Stimulated activated CD8-positive, alpha-beta memory T cell treated with anti-CD3 and anti-CD28 coated beads, Interleukin-12 subunit alpha, Interleukin-12 subunit beta, amount 100 ng/mL, for 24 hours (primary cell): ENCODE measurements at regions not wholly inside any gene's neighbourhood (a gene's known extent, or its start where the extent isn't known, plus 50 kb on each side); places are given as distances from the start of the nearest gene placed in this dataset.

ENCODE experiments used
- DNase-seq: peaks from one replicate; pipeline ENCODE4 v3.0.0-alpha.2; 2020; ENCODE audit errors: extremely low read depth

DNA sequence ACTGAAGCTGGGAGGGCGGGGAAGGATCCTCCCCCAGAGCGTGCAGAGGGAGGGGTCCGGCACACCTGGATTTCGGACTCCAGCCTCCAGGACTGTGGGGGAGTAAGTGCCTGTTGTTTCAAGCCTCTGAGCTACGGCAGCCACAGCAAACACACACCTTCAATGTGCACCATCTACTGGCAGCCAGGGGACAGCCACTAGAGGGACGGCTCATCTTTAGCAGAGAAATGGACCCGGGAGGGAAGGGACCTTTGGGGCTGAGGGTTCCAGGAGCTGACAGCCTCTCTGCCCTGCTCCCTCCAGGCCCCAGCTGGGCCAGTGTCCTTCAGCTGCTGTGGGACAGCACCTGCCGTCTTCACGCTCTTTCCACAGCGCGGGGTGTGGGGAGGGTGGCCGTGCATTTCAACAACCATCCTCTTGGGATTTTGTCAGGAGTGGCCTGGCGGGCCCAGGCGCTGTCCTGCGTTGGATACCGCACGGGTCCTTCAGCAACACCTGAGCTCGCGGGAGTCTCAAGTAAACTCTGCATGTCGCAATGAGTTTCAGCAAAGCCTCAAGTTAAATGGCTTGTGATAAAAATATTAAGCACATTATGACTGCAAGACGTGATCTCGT is 209.2 kb upstream of the C14orf180 start:
- DNase-seq: no peak

GRCh38 chr14:104371031-104371430 is 208.5 kb upstream of the C14orf180 start:
- DNase-seq: no peak

DNA sequence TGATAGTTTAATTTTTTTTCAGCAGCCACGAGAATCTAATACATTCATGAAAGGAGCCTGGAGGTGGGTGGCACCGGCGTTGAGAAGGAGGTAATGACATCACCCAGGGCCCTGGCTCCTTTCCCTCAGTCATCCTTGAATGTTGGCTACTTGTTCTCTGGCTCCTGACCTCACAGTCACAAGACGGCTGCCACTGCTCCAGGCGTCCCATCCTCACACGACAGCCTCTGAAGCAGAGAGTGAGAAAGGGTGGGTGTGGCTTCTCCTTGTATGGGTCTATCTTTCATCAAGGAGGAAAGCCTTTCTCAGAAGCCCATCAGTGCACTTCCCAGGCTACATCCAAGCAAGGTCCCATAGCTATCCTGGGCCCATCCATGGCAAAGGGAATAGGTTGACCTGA is 207.6 kb upstream of the C14orf180 start:
- DNase-seq: no peak

DNA sequence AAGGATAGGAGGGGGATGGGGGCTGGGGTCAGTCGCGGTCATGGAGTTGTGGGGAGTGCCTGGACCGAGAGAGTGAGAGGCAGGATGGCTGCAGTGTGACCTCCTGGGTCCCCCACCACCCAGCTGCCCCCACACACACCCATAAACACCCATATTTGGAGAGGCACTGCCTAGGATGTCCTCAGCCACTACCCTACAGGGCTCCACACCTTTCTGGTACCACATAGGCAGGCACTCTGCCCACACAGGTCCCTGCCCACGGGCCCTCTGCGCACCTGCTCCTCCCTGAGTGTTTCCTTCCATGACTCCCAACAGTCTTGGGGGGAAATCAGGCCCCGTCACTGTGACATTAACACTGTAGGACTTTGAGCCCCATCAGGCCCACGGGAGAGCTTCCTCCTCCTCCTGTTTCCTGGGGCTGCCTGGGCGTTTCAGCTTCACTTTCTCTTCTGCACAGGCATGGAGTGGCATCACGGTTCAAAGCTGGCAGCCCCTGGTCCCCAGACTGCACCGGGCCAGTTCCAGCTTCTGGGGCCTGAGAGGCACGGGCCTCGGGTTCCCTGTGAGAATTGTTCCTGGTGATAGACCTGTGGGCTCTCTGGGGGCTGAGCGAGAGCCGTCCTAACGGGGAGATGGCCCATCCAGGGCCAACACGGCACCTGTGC is 207.0 kb upstream of the C14orf180 start:
- DNase-seq: no peak

- no peak for DNase-seq
Observed at GRCh38 chr14:104373055-104373854, 206.3 kb upstream of the C14orf180 start.

GRCh38 chr14:104373855-104374717 is 205.5 kb upstream of the C14orf180 start:
- DNase-seq: no peak

DNA sequence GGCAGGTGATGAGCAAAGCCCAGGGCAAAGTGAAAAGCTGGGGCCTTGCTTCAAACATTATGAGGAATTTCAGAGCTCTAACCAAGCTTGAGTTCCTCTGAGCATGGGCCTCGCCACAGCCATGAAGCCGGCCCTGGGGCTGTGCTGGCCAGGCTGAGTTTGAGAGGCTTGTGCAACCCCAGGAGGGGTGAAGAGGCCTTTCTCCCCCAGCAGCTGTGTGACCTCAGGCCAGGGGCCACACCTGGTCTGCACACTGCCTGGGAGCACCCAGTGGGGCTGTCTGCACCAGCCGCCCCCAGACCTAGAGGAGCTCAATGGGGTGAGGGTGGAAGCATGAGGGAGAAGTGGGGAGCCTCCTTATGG is 204.9 kb upstream of the C14orf180 start:
- no peak for DNase-seq

- no peak for DNase-seq
Observed at GRCh38 chr14:104375551-104376201, 203.9 kb upstream of the C14orf180 start.

GRCh38 chr14:104376202-104377140 is 203.1 kb upstream of the C14orf180 start:
- DNase-seq: no peak

- no peak for DNase-seq
Observed at GRCh38 chr14:104377256-104377655, 202.3 kb upstream of the C14orf180 start.

GRCh38 chr14:104378698-104379113 is 200.9 kb upstream of the C14orf180 start:
- DNase-seq: no peak

DNA sequence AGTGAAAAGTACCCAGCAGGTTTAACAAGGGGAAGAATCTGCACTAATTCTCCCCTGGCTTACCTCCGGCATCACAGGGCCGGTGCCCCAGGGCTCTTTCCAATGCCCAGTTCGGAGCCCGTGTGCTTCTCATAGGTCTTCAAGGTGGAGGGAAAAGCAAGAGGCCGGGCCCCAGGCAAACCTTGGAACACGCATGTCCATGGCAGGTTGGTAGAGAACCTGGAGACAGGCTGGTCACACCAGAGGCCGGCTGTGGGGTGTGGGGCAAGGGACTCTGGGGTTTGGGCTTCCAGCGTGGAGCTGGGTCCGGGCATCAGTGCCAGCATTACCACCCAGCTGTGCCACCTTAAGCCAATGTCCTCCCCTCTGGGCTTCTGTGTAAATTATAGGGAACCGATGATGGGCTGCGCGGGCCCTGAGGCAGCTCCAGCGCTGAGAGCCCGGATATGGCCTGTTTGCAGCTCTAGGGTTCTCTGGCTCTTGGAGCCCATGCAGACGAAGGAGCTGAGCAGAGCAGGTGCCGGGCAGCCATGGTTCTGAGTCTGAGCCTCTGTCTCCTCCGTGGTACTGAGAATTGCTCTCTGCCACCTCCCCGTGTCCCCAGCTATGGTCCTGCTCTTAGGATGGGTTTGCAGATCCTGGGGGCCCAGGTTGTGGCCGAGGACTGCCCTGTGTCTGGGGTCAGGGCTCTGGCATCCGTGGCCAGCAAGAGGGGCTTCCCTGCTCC is 197.0 kb upstream of the C14orf180 start:
- no peak for DNase-seq

DNA sequence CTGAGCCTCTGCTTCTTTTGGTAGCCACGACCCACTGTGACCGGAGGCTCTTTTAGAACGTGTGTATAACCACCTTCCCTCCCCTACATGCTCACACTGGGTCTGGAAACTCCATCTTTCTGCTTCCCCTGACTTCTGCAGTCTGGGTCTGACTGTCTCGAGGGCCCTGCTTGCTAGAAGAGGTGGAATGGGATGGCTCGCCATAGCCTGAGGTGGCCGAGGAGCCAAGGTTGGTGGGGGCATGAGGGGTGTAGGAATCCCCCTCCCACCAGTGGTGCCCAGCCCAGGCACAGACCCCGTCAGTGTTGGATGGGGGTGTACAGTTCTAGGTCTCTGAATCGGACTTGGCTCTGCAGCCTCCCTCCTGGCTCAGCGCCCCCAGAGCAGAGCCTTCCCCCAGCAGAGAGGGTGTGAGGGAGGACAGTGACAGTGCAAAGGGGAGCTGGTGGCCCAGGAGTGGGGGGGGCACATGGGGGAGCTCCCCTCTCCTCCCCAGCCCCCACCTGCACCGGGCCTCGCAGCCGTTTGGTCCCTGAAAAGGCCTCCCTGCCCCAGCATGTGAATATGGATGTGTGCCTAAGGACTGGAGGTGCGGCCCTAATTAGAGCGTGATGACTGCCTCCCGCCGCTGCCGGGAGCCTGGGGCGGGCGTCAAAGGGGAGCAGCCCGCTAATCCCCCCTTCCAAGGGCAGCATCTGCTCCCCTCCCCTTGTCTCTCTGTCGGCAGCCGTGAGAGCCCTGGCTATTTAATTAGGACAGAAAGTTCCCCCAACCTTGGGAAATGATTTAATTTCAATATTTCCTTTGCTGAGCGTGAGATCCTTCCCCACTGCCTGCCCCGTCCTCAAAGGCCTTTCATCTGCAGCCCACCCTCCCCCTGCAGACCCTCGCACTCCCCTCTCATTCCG is 196.2 kb upstream of the C14orf180 start:
- DNase-seq: no peak

DNA sequence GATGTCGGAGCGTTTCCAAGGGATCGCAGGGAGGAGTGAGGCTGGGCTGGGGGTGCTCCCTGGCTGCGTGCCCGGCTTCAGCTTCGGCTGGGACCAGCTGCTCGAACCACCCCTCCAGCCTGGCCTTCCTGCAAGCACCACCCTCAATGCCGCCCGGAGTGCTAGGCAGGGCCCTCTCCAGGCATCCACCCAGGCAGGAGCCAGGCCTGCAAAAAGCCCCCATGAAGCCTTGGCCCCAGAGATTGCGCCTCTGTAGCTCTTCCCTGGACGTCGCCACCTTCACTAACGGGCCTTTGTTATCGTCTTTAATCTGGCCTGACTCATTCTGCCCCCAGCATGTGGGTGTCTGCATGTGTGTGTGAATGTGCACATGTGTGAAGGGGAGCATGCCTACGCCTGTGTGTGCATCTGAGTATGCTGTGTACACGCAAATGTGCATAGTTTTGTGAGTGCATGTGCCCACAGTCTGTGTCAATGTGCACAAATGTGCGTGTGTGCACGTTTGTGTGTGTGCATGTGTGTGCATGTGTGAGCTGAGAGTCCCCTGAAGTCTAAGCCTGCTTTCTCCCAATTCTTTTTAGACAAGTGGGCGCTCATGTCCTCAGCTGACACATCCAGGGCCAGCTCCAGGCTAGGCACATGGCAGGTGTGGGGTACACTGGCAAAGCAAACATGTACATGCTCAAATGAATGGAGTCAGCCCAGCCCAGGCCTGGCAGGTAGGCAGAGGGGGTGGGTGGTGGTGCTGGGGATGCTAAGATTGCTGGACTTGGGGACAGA is 195.4 kb upstream of the C14orf180 start:
- no peak for DNase-seq

- DNase-seq: no peak
Observed at GRCh38 chr14:104384776-104385071, 194.8 kb upstream of the C14orf180 start.

GRCh38 chr14:104385111-104385510 is 194.5 kb upstream of the C14orf180 start:
- no peak for DNase-seq

GRCh38 chr14:104385531-104386101 is 193.9 kb upstream of the C14orf180 start:
- DNase-seq: no peak
